ENCODE measurements at regions not wholly inside any gene's neighbourhood (a gene's known extent, or its start where the extent isn't known, plus 50 kb on each side); places are given as distances from the start of the nearest gene placed in this dataset.

DNA sequence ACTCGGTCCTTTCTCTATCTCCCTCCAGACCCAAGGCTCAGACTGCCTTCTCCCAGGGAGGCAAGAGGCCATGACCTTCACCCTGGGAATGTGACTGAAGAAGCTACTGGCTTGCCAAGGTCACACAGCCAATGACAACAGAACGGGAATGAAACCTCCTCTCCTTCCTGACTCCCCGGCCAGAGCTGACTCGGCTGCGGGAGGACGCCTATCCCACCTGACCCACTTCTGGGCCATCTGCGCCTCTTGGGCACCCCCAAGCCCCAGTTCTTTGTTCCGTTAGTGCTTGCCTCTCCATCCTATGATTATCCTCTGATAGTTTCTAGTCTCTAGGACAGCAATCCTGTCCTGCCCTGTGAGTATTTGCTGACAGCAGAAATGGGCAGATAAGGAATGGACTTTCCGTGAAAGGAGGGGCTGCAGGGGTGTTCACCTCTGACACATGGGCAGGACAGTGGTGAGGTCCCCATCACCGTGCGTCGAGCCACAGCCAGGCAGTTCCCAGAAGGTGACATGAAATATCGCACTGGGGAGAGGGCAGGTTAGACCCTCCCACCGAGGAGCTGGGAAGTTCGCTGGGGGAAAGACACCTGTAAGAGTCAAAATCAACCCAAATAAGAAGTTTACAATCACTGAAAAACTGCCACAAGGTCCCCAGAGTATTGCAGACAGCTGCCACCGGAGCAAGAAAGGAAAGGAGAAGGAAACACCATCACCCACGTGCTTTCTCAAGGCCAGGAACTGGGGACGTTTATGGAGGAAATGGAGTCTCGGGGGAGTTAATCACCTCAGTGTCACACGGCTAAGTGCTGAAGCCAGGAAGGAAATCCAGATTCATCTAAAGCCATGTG lies 63.0 kb downstream of the INSIG1 start:
- DNase-seq (ENCODE audit: low read depth, low spot score): no peak
- Histone ChIP-seq H3K4me1 (ENCODE audit: control insufficient read depth, insufficient read depth, low read length) (peaks cover 5% of the 10 kb centered on the region), H3K4me3 (ENCODE audit: low read length) (no peak overlapping the region), H3K27me3 (ENCODE audit: control insufficient read depth, insufficient read depth, low read length) (no peaks in the 10 kb centered on the region), H3K36me3 (ENCODE audit: control insufficient read depth, insufficient read depth, low read length) (no peaks in the 10 kb centered on the region), H3K9me3 (ENCODE audit: control insufficient read depth, insufficient read depth, low read length) (no peaks in the 10 kb centered on the region), H3K27ac (ENCODE audit: low read length) (no peak overlapping the region)
- no CpG with 5 or more reads among the region's 20 CpGs for WGBS (ENCODE audit: insufficient coverage, insufficient read length)

DNA sequence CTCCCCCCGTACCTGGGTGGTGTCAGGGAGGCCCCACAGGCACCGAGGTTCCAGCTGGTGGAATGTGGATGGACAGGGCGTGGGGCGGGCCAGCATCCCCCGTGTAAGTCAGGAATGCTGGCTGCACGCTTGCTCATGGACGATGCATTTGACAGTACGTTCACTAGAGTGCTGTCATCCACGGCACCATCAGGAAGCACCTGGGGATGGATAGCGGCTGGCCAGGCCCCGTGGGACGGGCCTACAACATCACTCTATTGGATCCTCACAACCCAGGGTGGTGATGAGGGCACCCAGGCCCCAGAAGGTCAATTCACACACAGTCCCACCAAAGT lies 63.6 kb downstream of the INSIG1 start:
- Histone ChIP-seq H3K36me3 (ENCODE audit: control insufficient read depth, insufficient read depth, low read length) (no peaks in the 10 kb centered on the region), H3K27ac (ENCODE audit: low read length) (no peak overlapping the region), H3K27me3 (ENCODE audit: control insufficient read depth, insufficient read depth, low read length) (no peaks in the 10 kb centered on the region), H3K4me1 (ENCODE audit: control insufficient read depth, insufficient read depth, low read length) (peaks cover 5% of the 10 kb centered on the region), H3K4me3 (ENCODE audit: low read length) (no peak overlapping the region), H3K9me3 (ENCODE audit: control insufficient read depth, insufficient read depth, low read length) (no peaks in the 10 kb centered on the region)
- WGBS (ENCODE audit: insufficient coverage, insufficient read length): no CpG with 5 or more reads among the region's 12 CpGs
- DNase-seq (ENCODE audit: low read depth, low spot score): no peak

DNA sequence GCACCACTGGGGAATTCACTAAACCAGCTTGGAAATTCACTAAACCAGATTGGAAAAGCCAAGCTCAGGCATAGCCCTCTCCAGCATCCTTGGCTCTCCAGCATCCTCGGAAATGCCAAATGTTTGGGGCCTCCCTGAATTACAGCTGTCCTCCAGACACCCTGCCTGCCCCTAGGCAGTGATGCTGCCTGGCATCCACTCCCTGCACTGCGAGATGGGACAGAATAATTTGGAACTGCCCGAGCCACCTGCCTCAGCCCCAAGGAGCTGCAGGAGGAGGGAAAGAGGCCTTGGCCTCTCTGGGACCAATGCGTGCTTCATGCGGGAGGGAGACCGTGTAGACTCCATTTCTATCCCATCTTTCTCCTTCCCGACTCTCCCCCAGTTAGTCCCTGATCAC lies 64.3 kb downstream of the INSIG1 start:
- no peak overlapping the region for H3K27ac ChIP-seq (ENCODE audit: low read length)

DNA sequence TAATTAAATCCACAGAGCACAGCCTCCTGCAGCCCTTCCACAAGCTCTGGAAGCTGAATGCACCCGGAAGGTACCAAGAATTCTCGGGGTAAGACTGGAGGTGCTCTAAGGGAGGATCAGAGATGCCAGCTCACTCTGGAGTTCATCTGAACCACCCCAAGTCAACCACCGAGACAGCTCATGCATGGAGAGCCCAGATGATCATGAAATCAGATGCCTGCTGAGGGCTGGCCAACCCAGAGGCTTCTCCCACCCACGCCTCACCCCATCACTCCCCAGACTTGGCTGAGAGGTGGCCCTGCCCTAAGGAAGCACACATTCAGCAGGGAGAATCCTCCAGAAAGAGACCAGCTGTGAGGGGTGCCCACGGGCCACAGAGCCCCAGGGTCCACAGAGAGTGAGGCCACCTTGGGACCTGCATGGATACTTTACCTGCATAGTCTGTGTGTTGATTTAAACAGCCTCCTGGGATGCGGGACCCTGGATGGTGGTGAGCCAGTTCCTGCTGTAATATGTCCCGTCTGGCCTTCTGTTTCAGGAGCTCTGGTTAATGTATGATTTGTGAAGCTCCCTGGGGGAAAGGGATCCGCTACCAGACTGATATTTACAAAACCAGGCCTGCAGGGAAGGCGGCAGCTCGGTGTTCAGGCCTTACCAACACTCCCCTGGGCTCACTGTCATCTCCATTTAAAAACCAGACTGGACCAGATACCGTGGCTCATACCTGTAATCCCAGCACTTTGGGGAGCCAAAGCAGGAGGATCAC lies 64.9 kb downstream of the INSIG1 start:
- peaks cover 3% of the 10 kb centered on the region for H3K4me1 ChIP-seq (ENCODE audit: control insufficient read depth, insufficient read depth, low read length)
- DNase-seq (ENCODE audit: low read depth, low spot score): no peak
- H3K27me3 ChIP-seq (ENCODE audit: control insufficient read depth, insufficient read depth, low read length): no peaks in the 10 kb centered on the region
- no peak overlapping the region for H3K4me3 ChIP-seq (ENCODE audit: low read length)
- H3K27ac ChIP-seq (ENCODE audit: low read length): no peak overlapping the region
- H3K9me3 ChIP-seq (ENCODE audit: control insufficient read depth, insufficient read depth, low read length): no peaks in the 10 kb centered on the region
- no CpG with 5 or more reads among the region's 11 CpGs for WGBS (ENCODE audit: insufficient coverage, insufficient read length)
- no peaks in the 10 kb centered on the region for H3K36me3 ChIP-seq (ENCODE audit: control insufficient read depth, insufficient read depth, low read length)

More for the DNA sequence above, 64.3 kb downstream of the INSIG1 start:
- DNase-seq (ENCODE audit: low read depth, low spot score): no peak
- WGBS (ENCODE audit: insufficient coverage, insufficient read length): no CpG with 5 or more reads among the region's 7 CpGs
- H3K4me3 ChIP-seq (ENCODE audit: low read length): no peak overlapping the region
- H3K27me3 ChIP-seq (ENCODE audit: control insufficient read depth, insufficient read depth, low read length): no peaks in the 10 kb centered on the region
- no peaks in the 10 kb centered on the region for H3K9me3 ChIP-seq (ENCODE audit: control insufficient read depth, insufficient read depth, low read length)
- H3K36me3 ChIP-seq (ENCODE audit: control insufficient read depth, insufficient read depth, low read length): no peaks in the 10 kb centered on the region
- peaks cover 3% of the 10 kb centered on the region for H3K4me1 ChIP-seq (ENCODE audit: control insufficient read depth, insufficient read depth, low read length)

DNA sequence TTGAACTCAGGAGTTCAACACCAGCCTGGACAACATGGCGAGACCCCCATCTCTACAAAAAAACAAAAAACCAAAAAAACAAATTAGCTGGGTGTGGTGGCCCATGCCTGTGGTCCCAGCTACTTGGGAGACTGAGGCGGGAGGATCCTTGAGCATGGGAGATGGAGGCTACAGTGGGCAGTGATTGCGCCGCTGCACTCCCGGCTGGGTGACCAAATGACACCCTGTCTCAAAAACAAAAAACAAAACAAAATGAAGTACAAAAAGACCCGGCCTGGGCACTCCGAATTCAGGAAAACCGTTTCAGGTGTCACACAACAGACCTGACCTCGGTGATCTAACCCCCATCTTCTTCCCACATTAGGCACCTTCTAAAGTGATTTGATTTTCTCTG lies 65.5 kb downstream of the INSIG1 start:
- Histone ChIP-seq H3K36me3 (ENCODE audit: control insufficient read depth, insufficient read depth, low read length) (no peaks in the 10 kb centered on the region), H3K9me3 (ENCODE audit: control insufficient read depth, insufficient read depth, low read length) (no peaks in the 10 kb centered on the region), H3K4me3 (ENCODE audit: low read length) (no peak overlapping the region), H3K27me3 (ENCODE audit: control insufficient read depth, insufficient read depth, low read length) (no peaks in the 10 kb centered on the region), H3K4me1 (ENCODE audit: control insufficient read depth, insufficient read depth, low read length) (peaks cover 3% of the 10 kb centered on the region), H3K27ac (ENCODE audit: low read length) (no peak overlapping the region)
- DNase-seq (ENCODE audit: low read depth, low spot score): no peak
- no CpG with 5 or more reads among the region's 9 CpGs for WGBS (ENCODE audit: insufficient coverage, insufficient read length)

DNA sequence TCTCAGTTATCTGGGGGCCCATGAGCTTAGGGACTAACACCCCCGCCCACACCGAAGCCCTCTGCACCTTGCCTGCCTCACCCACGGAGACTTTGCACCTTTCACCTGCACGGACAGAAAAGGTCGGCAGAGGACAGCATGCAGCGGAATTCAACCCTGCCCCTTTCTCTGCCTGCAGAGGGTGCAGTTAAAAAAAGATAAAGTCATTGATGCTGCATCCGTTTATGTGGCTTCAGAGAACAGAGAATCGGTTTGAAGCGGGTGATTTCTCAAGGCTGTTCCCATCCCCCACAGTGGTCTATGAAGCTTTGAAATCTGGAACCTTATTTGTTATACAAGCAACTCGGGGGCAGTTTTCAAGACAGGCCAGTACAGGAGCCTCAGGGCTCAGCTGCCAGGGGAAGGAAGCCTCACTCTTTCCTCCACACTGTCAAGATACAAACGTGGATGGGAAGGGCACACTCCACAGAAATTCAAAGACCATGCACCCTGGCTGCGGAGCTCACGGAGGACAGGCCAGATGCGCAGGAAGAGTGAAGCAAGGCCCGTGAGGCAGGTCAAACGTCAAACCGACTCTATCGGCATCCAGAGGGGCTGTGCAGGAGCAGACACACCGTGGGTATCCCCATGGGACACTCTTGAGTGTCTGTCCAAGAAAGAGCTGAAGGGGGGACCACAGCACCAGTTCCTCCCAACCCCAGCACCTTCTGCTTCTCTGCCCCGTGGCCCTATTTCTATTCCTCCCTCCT lies 66.3 kb downstream of the INSIG1 start:
- H3K36me3 ChIP-seq (ENCODE audit: control insufficient read depth, insufficient read depth, low read length): no peaks in the 10 kb centered on the region
- WGBS (ENCODE audit: insufficient coverage, insufficient read length): no CpG with 5 or more reads among the region's 20 CpGs
- H3K4me3 ChIP-seq (ENCODE audit: low read length): no peak overlapping the region
- no peak for DNase-seq (ENCODE audit: low read depth, low spot score)
- no peaks in the 10 kb centered on the region for H3K9me3 ChIP-seq (ENCODE audit: control insufficient read depth, insufficient read depth, low read length)
- peaks cover 3% of the 10 kb centered on the region for H3K4me1 ChIP-seq (ENCODE audit: control insufficient read depth, insufficient read depth, low read length)
- H3K27me3 ChIP-seq (ENCODE audit: control insufficient read depth, insufficient read depth, low read length): peaks cover 2% of the 10 kb centered on the region
- no peak overlapping the region for H3K27ac ChIP-seq (ENCODE audit: low read length)

DNA sequence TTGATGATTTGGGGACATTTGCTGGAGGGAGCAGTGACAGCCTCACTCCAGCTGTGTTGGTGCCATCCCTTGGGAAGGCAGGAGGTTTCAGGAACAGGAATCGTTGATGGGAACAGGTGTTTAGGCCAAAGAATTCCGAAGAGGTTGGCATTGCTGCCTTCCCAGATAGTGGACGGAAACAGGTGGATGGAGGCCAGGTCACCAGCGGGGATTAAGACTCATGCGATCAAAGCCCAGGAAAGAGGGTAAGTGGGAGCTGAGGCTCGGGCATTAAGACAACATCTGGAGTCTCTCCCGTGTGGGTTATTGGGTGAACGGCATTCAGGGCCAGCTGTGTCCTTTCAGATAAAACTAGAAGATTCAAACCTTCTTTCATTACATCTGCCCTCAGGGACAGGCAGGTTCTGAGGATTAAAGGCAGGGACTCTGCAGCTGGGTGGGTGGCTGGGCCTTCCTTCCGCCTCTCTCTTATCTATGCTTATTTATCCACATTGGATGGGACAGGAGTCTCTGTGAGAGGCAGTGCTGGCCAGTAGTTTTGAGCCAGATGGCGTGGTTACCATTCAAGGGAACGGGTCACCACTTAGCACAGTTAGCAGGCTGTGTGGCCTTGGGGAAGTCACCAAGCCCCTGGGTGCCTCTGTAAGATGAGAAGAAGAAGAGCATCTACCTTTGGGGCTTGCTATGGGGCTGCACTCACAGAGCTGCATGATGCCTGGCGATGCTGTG lies 67.6 kb downstream of the INSIG1 start:
- Histone ChIP-seq H3K27me3 (ENCODE audit: control insufficient read depth, insufficient read depth, low read length) (peaks cover 15% of the 10 kb centered on the region), H3K36me3 (ENCODE audit: control insufficient read depth, insufficient read depth, low read length) (no peaks in the 10 kb centered on the region), H3K27ac (ENCODE audit: low read length) (no peak overlapping the region), H3K4me3 (ENCODE audit: low read length) (no peak overlapping the region), H3K4me1 (ENCODE audit: control insufficient read depth, insufficient read depth, low read length) (no peaks in the 10 kb centered on the region), H3K9me3 (ENCODE audit: control insufficient read depth, insufficient read depth, low read length) (no peaks in the 10 kb centered on the region)
- no peak for DNase-seq (ENCODE audit: low read depth, low spot score)
- WGBS (ENCODE audit: insufficient coverage, insufficient read length): no CpG with 5 or more reads among the region's 12 CpGs

DNA sequence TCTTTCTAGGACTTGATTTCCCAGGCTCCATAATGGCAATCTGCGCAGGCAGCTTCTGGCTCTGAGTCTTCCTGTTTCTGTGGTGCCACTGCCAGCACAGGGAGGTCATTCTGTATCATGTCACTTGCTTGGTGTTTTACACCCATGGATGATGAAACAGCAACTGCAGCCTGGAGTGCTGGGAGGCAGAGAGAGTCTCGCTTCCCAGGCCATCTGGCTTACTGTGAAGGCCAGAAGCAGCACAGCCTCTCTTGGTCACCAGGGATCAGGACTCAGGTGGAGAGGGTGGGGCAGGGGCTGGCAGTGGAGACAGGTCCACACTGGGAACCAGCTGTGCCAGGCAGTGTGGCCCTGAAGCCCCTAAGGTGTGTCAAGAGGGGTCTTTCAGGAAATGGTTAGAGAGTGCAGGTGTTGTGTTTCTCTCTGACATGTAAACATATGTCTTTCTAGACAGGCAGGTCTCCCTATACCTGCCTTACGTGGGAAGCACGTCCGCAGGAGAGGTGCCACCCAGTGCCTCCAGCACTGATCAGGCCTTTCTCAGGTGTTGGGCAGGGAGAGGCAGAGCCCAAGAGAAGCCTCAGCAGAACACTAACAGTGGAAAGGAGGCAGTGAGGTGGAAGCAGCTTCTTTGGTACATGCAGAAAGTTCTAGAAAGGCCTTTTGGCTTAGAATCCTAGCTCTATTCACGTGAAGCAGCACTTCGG lies 71.4 kb downstream of the INSIG1 start:
- no peak for DNase-seq (ENCODE audit: low read depth, low spot score)
- Histone ChIP-seq H3K4me1 (ENCODE audit: control insufficient read depth, insufficient read depth, low read length) (peaks cover 7% of the 10 kb centered on the region), H3K4me3 (ENCODE audit: low read length) (no peak overlapping the region), H3K27me3 (ENCODE audit: control insufficient read depth, insufficient read depth, low read length) (peaks cover 52% of the 10 kb centered on the region), H3K9me3 (ENCODE audit: control insufficient read depth, insufficient read depth, low read length) (no peaks in the 10 kb centered on the region; the same call in 1 of the 2 replicates), H3K27ac (ENCODE audit: low read length) (no peak overlapping the region), H3K36me3 (ENCODE audit: control insufficient read depth, insufficient read depth, low read length) (no peaks in the 10 kb centered on the region)
- no CpG with 5 or more reads among the region's 7 CpGs for WGBS (ENCODE audit: insufficient coverage, insufficient read length)

DNA sequence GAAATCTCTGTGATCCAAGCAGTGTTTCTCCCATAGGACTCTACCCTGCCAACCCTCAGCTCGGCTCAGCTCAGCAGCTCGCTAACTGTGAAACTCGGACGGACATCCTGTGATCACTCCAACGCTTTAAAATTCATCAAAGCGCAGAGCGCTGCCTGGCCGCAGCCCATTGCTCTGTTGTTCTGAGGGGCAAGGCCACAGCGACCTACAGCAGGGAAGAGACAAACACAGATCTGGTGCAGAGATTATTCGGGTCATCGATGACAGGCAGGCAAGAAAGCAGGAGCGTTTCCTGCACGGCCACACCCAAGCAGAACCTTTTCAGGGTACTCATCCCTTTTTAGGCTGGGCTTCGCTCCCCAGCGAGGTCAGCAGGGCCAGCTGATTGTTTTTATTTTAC lies 72.1 kb downstream of the INSIG1 start:
- Histone ChIP-seq H3K4me3 (ENCODE audit: low read length) (no peak overlapping the region), H3K36me3 (ENCODE audit: control insufficient read depth, insufficient read depth, low read length) (no peaks in the 10 kb centered on the region), H3K27ac (ENCODE audit: low read length) (no peak overlapping the region), H3K27me3 (ENCODE audit: control insufficient read depth, insufficient read depth, low read length) (peaks cover 59% of the 10 kb centered on the region), H3K4me1 (ENCODE audit: control insufficient read depth, insufficient read depth, low read length) (peaks cover 7% of the 10 kb centered on the region), H3K9me3 (ENCODE audit: control insufficient read depth, insufficient read depth, low read length) (no peaks in the 10 kb centered on the region; the same call in 1 of the 2 replicates)
- DNase-seq (ENCODE audit: low read depth, low spot score): no peak
- WGBS (ENCODE audit: insufficient coverage, insufficient read length): no CpG with 5 or more reads among the region's 15 CpGs
